HEK293T (cell line): ENCODE measurements at regions not wholly inside any gene's neighbourhood (a gene's known extent, or its start where the extent isn't known, plus 50 kb on each side); places are given as distances from the start of the nearest gene placed in this dataset.

Experiments used
- CTCF ChIA-PET: fragments of 350-600 bp; formaldehyde crosslinking; extraction: SDS; loops from one replicate; lab custom pipeline; 2021; ENCODE audit warnings: antibody characterized with exemption, inconsistent platforms; lab: Yijun Ruan, JAX
- POLR2A ChIA-PET: fragments of 350-600 bp; formaldehyde crosslinking; extraction: SDS; loops from one replicate; lab custom pipeline; 2020; ENCODE audit warnings: antibody characterized with exemption, inconsistent platforms; lab: Yijun Ruan, JAX
- DNase-seq: peaks from one replicate; pipeline ENCODE4 v3.0.0; 2012; ENCODE audit warnings: mixed read lengths; ENCODE audit errors: extremely low spot score
- ARNT ChIP-seq: fragments of 450-650 bp; IDR thresholded peaks from 2 replicates; pipeline ENCODE4 v1.6.1; 2017; ENCODE audit warnings: mild to moderate bottlenecking
- BHLHE40 ChIP-seq: fragments of 450-650 bp; IDR thresholded peaks from 2 replicates; pipeline ENCODE4 v1.6.1; 2016; ENCODE audit warnings: mild to moderate bottlenecking, moderate library complexity, borderline replicate concordance
- CTBP1 ChIP-seq: fragments of 450-650 bp; IDR thresholded peaks from 2 replicates; pipeline ENCODE4 v1.6.1; 2016; ENCODE audit warnings: borderline replicate concordance
- ELF4 ChIP-seq: fragments of 450-650 bp; IDR thresholded peaks from 2 replicates; pipeline ENCODE4 v1.6.1; 2017; ENCODE audit warnings: antibody characterized with exemption
- FOXA1 ChIP-seq: fragments of 450-650 bp; IDR thresholded peaks from 2 replicates; pipeline ENCODE4 v1.6.1; 2016; ENCODE audit warnings: mild to moderate bottlenecking
- FOXK2 ChIP-seq: fragments of 450-650 bp; IDR thresholded peaks from 2 replicates; pipeline ENCODE4 v1.6.1; 2016; ENCODE audit warnings: mild to moderate bottlenecking
- FOXM1 ChIP-seq: fragments of 450-650 bp; IDR thresholded peaks from 2 replicates; pipeline ENCODE4 v1.6.1; 2017; ENCODE audit warnings: mild to moderate bottlenecking, borderline replicate concordance
- HDGF ChIP-seq: fragments of 450-650 bp; IDR thresholded peaks from 2 replicates; pipeline ENCODE4 v1.6.1; 2017; ENCODE audit warnings: antibody characterized with exemption, borderline replicate concordance
- L3MBTL2 ChIP-seq: fragments of 450-650 bp; conservative IDR thresholded peaks from 2 replicates; pipeline ENCODE4 v1.6.1; 2016; ENCODE audit warnings: mild to moderate bottlenecking
- LEF1 ChIP-seq: fragments of 450-650 bp; IDR thresholded peaks from 2 replicates; pipeline ENCODE4 v1.6.1; 2017; ENCODE audit warnings: mild to moderate bottlenecking, borderline replicate concordance
- NFRKB ChIP-seq: fragments of 450-650 bp; IDR thresholded peaks from 2 replicates; pipeline ENCODE4 v1.6.1; 2016; ENCODE audit warnings: mild to moderate bottlenecking, moderate library complexity
- SP1 ChIP-seq: fragments of 450-650 bp; IDR thresholded peaks from 2 replicates; pipeline ENCODE4 v1.6.1; 2017
- SUZ12 ChIP-seq: fragments of 450-650 bp; IDR thresholded peaks from 2 replicates; pipeline ENCODE4 v1.6.1; 2016; ENCODE audit warnings: mild to moderate bottlenecking
- TARDBP ChIP-seq: fragments of 450-650 bp; IDR thresholded peaks from 2 replicates; pipeline ENCODE4 v1.6.1; 2016
- ZNF384 ChIP-seq: fragments of 450-650 bp; IDR thresholded peaks from 2 replicates; pipeline ENCODE4 v1.6.1; 2016
- TF ChIP-seq, protein P1 (sequence below): fragments of 450-650 bp; IDR thresholded peaks from 2 replicates; pipeline ENCODE4 v1.6.1; 2016

DNA sequence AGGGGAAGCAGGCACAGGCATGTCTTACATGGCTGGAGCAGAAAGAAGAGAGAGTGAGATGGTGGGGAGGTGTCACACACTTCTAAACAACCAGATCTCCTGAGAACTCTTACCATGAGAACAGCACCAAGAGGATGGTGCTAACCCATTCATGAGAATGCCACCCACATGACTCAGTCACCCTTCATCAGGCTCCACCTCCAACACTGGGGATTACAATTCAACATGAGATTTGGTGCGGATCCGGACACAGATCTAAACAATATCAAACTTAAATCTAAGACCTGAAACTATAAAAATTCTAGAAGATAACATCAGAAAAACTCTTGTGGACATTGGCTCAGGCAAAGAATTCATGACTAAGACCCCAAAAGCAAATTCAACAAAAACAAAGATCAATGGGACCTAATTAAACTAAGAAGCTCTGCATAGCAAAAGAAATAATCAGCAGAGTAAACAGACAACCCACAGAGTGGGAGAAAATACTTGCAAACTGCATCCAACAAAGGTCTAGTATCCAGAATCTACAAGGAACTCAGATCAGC, 65.4 kb downstream of the SPATA31C2 start:
- CTCF ChIA-PET = no interaction called here
- POLR2A ChIA-PET = no interaction called here
- no peak for DNase-seq
- TF ChIP-seq, protein P1, sequence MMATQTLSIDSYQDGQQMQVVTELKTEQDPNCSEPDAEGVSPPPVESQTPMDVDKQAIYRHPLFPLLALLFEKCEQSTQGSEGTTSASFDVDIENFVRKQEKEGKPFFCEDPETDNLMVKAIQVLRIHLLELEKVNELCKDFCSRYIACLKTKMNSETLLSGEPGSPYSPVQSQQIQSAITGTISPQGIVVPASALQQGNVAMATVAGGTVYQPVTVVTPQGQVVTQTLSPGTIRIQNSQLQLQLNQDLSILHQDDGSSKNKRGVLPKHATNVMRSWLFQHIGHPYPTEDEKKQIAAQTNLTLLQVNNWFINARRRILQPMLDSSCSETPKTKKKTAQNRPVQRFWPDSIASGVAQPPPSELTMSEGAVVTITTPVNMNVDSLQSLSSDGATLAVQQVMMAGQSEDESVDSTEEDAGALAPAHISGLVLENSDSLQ = no peak
- TF ChIP-seq FOXA1 = no peak

DNA sequence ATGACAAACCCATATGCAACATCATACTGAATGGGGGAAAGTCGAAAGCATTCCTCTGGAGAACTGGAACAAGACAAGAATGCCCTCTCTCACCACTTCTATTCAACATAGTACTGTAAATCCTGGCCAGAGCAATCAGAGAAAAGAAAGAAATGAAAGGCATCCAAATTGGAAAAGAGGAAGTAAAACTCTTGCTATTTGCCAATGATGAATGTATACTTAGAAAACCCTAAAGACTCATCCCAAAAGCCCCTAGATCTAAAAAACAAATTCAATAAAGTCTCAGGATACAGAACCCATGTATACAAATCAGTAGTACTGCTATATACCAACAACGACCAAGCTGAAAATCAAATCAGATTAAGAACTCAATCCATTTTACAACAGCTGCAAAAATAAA, 66.9 kb downstream of the SPATA31C2 start:
- POLR2A ChIA-PET = no interaction called here
- DNase-seq = no peak
- CTCF ChIA-PET = no interaction called here
- TF ChIP-seq L3MBTL2 = no peak
- no peak for TF ChIP-seq ZNF384
- TF ChIP-seq NFRKB = no peak
- TF ChIP-seq CTBP1 = no peak
- TF ChIP-seq SP1 = no peak
- no peak for TF ChIP-seq FOXA1
- no peak for TF ChIP-seq FOXK2
- TF ChIP-seq ELF4 = no peak
- TF ChIP-seq BHLHE40 = no peak
- TF ChIP-seq SUZ12 = no peak
- TF ChIP-seq ARNT = no peak
- TF ChIP-seq TARDBP = no peak
- TF ChIP-seq HDGF = no peak
- TF ChIP-seq, protein P1 = no peak
- TF ChIP-seq FOXM1 = no peak
- no peak for TF ChIP-seq LEF1

DNA sequence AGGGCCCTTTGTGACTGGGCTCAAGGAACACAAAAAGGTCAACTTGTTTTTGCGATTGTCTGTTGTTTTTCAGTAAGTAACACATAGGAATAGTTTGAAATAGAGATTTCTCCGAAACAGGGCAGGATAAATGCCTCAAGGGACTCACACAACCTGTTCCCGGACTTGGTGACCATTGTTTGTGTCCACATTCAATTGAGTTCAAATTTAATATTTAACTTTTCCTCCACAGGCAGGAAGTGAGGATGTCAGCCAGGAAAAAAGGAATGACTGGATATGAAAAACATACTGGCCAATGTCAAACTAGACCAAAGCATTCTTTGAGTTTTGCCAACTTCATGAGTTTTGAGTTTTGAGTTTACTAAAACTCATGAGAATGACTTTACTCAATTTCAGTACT, 72.7 kb downstream of the SPATA31C2 start:
- POLR2A ChIA-PET = no interaction called here
- TF ChIP-seq SUZ12 (no peak), LEF1 (no peak), FOXM1 (no peak), ZNF384 (no peak)

DNA sequence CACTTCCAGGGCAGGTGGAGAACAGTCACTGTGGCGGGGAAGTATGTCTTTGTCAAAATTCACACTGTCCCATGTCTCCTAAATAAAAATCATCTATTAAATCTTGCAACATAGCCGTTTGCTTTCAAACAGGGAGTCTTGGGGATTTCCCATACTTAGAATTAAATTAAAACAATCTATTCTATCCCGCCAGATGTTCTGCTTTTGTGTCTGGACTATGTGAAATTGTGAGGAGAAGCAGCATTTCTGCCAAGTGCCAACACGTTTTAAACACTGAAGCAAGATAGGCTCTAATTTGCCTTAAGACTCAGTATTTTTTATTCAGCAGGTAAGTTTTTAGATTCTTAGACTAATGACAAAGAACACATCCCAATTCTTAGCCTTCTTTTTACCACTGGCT, 73.7 kb downstream of the SPATA31C2 start:
- ChIA-PET CTCF (no interaction called here), POLR2A (no interaction called here)
- no peak for DNase-seq
- no peak for TF ChIP-seq ZNF384
- no peak for TF ChIP-seq L3MBTL2
- TF ChIP-seq ELF4 = no peak
- no peak for TF ChIP-seq FOXA1
- no peak for TF ChIP-seq SP1
- TF ChIP-seq, protein P1 = no peak
- no peak for TF ChIP-seq BHLHE40
- TF ChIP-seq NFRKB = no peak
- TF ChIP-seq FOXM1 = no peak
- TF ChIP-seq SUZ12 = no peak
- TF ChIP-seq ARNT = no peak
- no peak for TF ChIP-seq CTBP1
- TF ChIP-seq HDGF = no peak

More for the DNA sequence above, 72.7 kb downstream of the SPATA31C2 start:
- no peak for DNase-seq
- CTCF ChIA-PET = no interaction called here

DNA sequence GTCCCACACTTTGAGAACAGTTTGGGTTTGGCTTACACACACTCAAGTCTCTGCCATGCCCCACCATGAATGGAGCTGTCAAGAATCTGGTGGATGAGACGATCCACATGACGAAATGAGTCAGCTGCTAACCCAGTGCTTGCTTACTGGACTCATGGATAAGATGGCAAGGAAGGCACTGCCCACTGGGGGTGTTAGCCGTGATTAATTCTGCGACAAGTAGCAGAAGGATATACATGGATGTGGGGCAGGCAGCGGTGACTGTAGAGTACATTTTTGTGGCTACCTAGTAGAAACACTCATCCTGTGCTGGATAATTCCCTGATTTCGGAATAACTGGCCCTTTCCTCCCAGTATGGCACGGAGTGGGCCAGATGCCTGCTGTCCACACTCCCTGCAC, 77.5 kb downstream of the SPATA31C2 start:
- TF ChIP-seq ZNF384 = no peak
- no peak for TF ChIP-seq ARNT
- TF ChIP-seq CTBP1 = no peak
- no peak for TF ChIP-seq SP1
- TF ChIP-seq ELF4 = no peak
- no peak for TF ChIP-seq SUZ12
- TF ChIP-seq, protein P1 = no peak
- no peak for TF ChIP-seq NFRKB
- TF ChIP-seq BHLHE40 = no peak
- TF ChIP-seq TARDBP = no peak
- TF ChIP-seq LEF1 = no peak
- TF ChIP-seq HDGF = no peak
- TF ChIP-seq L3MBTL2 = no peak
- TF ChIP-seq FOXM1 = no peak
- TF ChIP-seq FOXK2 = no peak
- DNase-seq = no peak
- POLR2A ChIA-PET = no interaction called here
- CTCF ChIA-PET = no interaction called here

DNA sequence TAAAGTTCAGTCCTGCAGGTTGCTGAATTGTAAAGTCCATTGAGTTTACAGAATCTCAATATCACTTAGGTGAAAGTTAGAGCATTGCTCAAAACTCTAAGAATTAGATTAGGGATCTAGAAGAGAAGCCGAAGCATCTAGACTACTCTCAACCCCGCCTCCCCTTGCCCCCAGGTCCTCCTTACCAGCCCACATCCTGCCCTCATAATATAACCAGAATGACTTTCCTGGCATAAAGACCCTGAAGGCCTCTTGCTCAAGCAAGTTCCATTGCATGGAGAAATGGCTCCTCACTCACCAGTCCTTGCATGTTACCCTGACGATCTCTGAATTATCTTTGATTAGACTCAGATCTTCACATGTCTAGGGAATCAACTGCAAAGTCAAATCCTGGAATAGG, 78.8 kb downstream of the SPATA31C2 start:
- POLR2A ChIA-PET = no interaction called here
- TF ChIP-seq ELF4 (no peak), LEF1 (no peak), ARNT (no peak), FOXM1 (no peak), CTBP1 (no peak), FOXK2 (no peak)
- CTCF ChIA-PET = no interaction called here
- no peak for DNase-seq
